NCI-H2171 (cell line): ENCODE measurements at regions not wholly inside any gene's neighbourhood (a gene's known extent, or its start where the extent isn't known, plus 50 kb on each side); places are given as distances from the start of the nearest gene placed in this dataset.

Experiments
- DNase-seq: peaks from one replicate; lab custom pipeline; 2025; lab: John Stamatoyannopoulos, UW

DNA sequence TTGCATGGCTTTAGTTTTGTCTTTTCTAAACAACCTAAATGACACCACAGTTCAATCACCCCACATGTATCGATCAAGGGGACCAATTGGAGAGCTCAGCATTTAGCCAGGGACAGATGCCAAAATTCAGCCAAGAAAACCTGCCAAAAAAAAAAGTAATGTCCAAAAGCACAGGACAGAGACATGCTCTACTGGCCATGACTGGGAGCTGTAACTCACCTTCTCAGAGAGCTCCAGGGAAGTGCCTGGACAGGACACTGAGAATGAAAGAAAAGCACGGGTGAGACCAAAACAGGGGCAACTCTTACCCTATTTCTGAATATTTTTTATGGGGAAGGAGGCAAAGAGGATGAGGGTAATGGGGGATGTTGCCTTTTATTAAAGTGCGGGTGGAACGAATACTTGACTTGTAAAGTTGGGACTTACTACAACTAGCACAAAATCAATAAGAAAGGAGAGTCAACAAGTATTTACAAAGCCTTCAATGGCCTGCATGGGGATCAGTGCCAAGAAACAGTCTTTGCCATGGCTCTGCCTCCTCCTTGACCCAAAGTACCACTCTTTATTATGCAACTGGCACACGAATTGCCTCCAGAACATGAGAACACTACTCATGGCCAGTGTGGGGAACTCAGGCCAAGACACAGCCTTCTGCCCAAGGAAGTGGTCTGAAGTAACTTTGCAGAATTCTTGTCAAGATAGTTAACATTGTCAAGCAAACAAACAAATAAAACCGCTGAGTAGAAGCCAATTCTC lies 72.9 kb upstream of the HK2 start:
- no peak for DNase-seq

- DNase-seq = no peak
Observed at GRCh38 chr2:74762789-74763188, 71.1 kb upstream of the HK2 start.

DNA sequence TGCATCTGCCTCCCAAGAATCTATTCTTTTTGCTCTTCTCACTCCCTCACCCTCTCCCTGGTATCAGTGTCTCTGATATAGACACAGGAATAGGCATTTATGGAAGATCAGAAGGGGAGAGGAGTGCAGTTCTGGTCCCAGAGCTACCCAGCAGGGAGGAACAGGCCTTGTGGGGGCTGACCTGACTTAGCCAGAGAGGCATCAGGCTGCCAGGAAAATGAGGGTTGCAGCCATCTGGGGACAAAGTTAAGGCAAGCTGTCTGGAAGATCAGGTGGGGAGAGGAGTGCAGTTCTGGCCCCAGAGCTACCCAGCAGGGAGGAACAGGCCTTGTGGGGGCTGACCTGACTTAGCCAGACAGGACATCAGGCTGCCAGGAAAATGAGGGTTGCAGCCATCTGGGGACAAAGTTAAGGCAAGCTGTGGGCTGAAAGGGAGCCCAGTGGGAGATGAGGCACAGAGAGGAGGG lies 69.9 kb upstream of the HK2 start:
- DNase-seq = no peak

- DNase-seq = no peak
Observed at GRCh38 chr2:74764429-74765272, 69.3 kb upstream of the HK2 start.

- no peak for DNase-seq
Observed at GRCh38 chr2:74766780-74767179, 67.1 kb upstream of the HK2 start.

DNA sequence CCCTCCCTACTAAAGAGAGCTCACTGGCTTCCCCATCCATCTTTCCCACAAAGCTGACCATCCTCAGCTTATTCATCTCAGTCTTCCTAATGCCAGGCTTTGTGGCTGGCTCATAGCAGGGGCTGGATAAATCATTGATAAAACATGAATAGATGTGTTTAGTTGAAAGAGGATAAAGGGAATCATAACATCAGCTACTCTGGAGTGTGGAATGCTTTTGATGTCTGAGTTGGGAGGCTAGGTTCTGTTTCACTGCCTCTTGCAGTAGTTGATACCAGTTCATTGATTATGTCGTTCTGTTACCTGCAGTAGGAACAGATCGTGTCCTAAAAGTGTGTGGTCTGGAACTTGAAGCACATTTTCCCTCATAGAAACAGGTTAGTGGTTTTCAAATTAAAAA lies 66.3 kb upstream of the HK2 start:
- no peak for DNase-seq

- no peak for DNase-seq
Observed at GRCh38 chr2:74768401-74768914, 65.5 kb upstream of the HK2 start.

GRCh38 chr2:74772046-74772445 lies 61.9 kb upstream of the HK2 start:
- DNase-seq = no peak

DNA sequence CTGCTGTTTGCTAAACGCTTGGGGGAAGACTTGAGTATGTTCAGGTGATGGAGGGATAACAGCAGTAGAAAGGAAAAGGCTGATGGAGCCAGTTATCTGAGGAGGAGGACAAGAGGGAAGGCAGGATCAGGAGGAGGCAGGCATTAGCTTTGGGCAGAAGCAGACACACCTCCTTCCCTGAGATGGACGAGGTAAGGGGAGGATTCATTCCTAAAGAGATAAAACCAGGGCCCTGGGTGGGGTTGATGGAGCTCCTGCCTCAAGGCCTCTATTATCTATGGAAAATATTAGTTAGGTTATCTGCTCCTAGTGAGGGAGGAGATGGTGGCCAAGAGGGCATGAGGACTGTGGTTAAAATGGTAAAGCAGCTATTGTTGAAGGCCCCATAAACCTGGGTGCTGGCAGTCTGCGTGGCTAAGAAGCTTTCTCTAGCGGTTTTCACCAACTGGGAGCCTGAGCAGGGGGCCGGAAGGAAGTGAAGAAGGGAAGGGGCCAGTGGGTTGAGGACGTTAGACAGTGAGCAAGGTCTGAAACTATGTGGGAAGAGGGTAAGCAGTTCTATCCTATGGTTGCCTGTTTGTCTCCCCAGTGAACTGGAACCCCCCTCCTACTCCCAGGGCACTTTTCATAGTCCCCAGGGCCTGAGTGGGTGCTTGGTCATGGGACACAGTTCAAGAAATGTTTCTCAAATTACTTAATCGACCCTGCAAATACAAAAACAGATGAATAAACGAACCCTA lies 56.6 kb upstream of the HK2 start:
- no peak for DNase-seq

DNA sequence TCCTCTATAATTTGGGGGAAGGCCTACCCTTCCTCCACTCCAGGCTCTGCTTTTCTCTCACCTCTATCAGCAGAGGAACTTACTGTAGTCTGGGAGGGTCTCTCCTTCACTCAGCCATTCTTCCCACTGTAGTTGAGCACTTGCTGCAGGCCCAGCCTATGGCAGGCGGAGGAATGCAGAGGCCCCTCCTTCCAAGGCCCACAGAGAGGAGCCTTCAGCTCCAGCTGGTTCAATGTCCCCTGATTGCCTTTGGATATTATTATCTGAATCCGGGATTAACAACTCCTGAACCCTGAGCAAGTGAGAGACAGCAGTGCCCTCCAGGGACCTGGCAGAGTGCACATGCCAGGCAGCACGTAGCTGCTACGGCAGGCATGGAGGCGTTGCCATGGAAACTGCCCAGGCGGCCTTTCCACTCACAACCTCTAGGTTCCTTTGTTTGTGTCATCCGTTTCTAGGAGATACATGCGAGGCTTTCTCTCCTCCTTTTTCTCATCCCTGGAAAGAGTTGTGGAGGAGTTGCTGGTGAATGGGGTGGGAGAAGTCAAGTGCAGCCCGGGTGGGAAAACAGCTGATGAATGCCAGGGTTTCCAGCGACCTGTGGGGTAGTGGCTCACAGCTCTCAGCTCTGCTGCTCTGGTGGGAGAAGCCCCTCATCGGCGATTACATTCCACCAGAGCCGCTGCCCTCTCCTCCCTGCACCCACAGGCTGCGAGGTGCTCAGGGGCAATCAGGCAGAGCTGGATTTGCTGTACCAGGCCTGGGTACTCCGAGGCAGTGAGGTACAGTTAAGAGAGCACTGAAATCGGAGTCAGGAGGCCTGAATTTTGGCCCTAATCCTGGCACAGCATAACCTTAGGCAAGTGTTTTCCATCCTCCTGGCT lies 55.3 kb upstream of the HK2 start:
- peak; percentile 52 for DNase-seq

DNA sequence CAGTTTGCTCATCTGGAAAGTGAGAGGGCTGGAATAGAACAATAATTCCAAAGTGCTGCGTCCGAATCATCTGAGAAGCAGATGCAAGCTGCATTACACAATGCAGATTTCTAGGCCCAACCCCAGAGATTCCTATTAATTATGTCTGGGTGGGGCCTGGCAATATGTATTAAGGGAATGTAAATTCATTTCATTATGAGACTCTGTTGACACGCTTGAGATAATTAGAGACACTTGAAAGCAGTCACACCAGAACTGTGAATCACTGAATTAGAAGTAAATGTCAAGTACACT lies 54.7 kb upstream of the HK2 start:
- DNase-seq = no peak

- DNase-seq = no peak
Observed at GRCh38 chr2:74779587-74780135, 54.3 kb upstream of the HK2 start.
